ENCODE measurements at regions not wholly inside any gene's neighbourhood (a gene's known extent, or its start where the extent isn't known, plus 50 kb on each side); places are given as distances from the start of the nearest gene placed in this dataset.
A peak's percentile ranks its signal among the peaks of the same experiment; 100 is the strongest.

GRCh38 chr2:8030573-8031303, 651.1 kb upstream of the ID2 start:
- no peak for DNase-seq (ENCODE audit: low read depth, low spot score)

GRCh38 chr2:8031370-8031769, 650.5 kb upstream of the ID2 start:
- DNase-seq (ENCODE audit: low read depth, low spot score): no peak

DNA sequence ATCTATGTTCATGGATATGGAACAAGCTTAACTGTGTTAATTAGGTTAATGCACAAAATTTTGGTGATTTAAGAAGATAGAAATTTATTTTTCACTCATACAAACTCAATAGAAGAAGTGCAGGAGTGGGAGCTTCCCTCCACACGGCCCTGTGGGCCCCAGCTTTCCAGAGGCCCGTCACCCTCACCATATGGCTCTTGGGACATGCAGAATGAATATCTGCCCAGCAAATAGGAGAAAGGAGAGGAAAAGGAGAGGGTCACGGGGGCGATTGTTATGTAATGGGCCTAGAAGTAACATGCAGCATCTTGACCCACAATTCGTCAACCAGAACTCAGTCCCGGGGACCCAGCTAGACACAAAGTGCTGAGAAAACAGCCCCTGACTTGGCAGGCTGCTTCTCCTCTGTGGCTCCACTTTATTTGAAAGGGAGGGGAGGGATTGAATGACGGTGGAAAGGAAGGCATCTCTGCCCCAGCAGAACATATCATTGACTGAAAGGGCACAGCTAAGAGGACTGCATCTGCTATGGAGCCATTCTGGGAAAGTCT, 648.2 kb upstream of the ID2 start:
- no peak for DNase-seq (ENCODE audit: low read depth, low spot score)

- DNase-seq (ENCODE audit: low read depth, low spot score): no peak
Observed at GRCh38 chr2:8036366-8036765, 645.5 kb upstream of the ID2 start.

GRCh38 chr2:8039732-8040131, 642.1 kb upstream of the ID2 start:
- DNase-seq (ENCODE audit: low read depth, low spot score): no peak

DNA sequence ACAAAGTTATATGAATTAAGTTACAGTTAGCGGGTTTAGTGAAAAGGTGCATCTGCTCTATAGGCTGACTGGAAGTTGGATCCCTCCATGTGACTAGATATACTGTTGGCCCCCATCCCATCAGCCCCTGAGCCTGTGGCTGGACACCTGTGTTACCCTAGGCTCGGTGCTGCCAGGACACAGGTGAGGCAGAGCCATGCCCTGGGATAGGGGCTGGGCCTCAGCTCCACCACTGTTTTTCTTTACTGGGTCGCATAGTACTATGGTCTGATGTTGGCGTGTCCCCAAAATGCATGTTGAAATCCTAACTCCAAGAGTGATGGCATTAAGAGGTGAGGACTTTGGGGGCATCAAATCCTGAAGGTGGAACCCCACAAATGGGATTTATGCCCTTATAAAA, 638.6 kb upstream of the ID2 start:
- DNase-seq (ENCODE audit: low read depth, low spot score): no peak

GRCh38 chr2:8044046-8044594, 637.7 kb upstream of the ID2 start:
- DNase-seq (ENCODE audit: low read depth, low spot score): no peak

DNA sequence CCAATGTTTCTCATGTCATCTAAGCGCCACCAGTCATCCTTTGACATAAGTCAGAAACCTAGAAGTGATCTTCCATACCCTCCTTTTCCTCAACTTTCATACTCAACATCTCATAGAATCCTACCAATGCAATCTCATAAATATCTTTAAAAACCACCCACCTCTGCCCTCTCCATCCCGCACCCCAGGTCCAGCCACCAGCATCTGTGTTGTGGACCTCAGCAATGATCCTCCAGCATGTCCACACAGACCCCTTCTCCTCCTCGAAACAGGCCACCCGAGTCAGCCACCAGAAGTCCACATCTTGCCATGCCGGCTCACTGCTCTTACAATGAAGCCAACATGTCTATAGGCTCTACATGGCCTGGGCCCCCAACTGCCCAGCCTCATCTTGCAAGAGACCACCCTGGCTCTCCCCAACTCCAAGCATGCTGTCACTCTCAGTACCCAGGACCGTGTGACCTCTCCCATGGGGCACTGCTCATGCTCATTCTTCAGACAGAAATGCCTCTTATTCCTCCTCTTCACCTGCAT, 636.7 kb upstream of the ID2 start:
- DNase-seq (ENCODE audit: low read depth, low spot score): no peak

DNA sequence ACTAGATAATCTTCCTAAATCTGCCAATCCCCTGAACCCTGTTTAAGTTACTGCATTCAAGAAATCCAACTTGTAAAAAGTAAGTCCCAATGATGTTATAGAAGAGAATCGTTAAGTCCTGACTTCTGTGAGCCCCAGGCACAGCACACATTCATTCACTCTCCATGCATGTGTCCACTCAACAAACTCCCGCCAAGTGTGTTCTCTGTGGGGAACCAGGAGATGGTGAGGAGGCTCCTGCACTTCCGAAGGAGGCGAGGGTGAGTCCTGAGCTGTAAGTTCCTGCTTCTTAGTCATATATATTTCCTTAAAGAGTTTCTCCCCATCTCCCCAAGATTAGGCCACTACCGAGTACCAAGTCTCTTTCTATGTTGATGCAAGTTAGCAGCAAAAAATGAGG, 635.0 kb upstream of the ID2 start:
- DNase-seq (ENCODE audit: low read depth, low spot score): no peak

GRCh38 chr2:8049176-8049575, 632.7 kb upstream of the ID2 start:
- peak; percentile 6 for DNase-seq (ENCODE audit: low read depth, low spot score)

DNA sequence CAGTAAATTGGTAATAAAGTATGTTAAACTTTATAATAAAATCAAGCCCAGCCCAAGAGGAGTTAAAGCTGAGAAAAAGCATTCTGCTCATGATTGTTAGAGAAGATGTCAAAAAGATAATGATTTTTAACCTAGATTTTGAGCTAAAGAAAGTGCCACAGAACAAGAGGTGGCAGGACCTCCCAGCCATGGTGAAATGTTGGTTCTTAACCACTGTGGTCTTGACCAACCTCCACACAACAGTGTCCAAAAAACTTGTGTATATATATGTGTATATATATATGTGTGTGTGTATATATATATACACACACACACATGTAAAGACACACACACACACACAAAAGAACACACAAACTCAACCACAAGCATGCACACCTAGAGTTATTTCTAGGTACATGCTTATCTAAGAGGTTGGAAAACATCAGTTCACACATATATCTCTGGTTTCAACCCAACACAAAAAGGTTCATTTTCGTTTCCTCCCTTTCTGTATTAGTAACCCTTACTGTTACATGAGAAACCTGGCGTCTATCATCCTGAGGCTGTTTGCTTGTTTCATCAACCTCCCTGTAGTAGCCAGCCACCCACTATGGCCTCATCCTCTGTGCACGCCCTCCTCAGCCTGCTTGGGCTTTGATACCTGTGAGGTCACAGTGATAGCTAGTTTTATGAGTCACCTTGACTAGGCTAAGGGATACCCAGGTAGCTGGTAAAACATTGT, 631.8 kb upstream of the ID2 start:
- DNase-seq (ENCODE audit: low read depth, low spot score): no peak

- no peak for DNase-seq (ENCODE audit: low read depth, low spot score)
Observed at GRCh38 chr2:8053216-8053615, 628.6 kb upstream of the ID2 start.

GRCh38 chr2:8054070-8054469, 627.8 kb upstream of the ID2 start:
- DNase-seq (ENCODE audit: low read depth, low spot score): no peak

DNA sequence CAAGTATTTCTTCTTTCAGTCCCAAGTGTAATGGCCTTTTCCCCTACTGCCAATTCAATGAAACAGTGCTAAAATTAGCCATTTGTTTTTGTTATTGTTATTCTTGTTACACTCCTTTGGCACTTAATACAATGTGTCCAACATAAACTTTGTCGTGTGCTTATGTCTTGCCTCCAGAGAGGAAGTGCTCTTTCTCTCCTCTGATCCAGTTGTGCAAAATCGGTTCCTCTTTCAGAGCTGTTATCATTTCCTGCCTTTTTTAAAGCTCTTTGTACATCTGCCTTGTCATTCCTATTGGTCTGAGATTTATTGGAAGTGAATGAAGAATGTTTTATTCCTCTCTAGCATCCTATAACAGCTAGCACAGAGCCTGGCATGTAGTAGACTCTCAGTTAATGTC, 623.2 kb upstream of the ID2 start:
- no peak for DNase-seq (ENCODE audit: low read depth, low spot score)

DNA sequence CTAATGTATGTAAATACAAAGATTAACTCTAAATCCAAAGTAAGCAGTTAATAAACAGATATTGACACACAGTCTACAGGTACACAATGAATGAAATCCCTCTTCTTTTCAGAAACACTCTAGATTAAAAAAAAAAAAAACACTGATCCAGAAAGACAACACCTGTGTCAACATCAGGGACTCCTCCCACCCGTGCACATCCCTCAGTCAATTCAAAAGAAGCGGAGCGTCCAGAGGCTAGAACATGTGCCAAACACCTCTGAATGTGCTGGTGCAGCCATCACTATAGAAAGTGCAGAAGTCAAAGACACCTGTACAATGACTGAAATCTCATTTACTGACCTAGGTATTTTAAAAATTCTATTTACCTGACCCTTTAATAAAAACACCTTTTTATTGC, 622.6 kb upstream of the ID2 start:
- no peak for DNase-seq (ENCODE audit: low read depth, low spot score)

DNA sequence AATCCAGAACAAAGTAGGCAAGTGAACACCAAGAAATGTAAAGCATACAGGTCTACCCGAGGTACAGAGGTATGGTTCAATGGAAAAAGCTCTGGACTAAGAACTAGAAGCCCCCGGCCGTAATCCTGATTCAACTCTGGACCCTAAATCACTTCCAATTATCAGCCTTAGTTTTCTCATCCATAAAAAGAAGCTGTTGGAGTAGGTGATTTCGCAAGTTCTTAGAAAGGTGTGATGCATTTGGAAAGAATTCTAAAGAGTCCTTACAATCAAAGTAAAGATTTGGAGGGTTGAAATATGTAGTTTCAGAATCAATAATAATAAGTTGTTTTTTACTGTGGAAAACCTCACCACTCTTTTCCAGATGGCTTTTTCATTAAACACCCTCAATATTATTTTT, 622.1 kb upstream of the ID2 start:
- DNase-seq (ENCODE audit: low read depth, low spot score): no peak

DNA sequence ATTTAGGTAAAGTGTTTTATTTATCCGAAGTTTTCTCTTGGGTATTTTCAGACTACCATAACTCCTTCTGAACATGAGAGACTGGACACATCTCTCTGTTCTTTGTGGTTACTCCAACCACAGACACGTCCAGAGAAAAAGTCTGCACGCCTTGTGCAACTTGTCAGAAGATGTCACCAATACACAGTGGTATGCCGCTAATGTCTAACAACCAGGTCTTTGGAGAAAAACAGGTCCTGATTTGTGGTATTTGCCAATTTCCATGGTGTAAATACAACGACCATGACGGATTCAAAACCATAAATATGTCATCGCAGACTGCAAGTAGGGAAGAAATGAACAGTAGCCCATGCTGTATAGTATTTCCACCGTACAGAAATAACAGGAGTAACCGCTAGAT, 620.6 kb upstream of the ID2 start:
- DNase-seq (ENCODE audit: low read depth, low spot score): no peak

- no peak for DNase-seq (ENCODE audit: low read depth, low spot score)
Observed at GRCh38 chr2:8064603-8065002, 617.3 kb upstream of the ID2 start.

GRCh38 chr2:8065191-8065590, 616.7 kb upstream of the ID2 start:
- DNase-seq (ENCODE audit: low read depth, low spot score): no peak

- no peak for DNase-seq (ENCODE audit: low read depth, low spot score)
Observed at GRCh38 chr2:8067784-8068336, 614.0 kb upstream of the ID2 start.

DNA sequence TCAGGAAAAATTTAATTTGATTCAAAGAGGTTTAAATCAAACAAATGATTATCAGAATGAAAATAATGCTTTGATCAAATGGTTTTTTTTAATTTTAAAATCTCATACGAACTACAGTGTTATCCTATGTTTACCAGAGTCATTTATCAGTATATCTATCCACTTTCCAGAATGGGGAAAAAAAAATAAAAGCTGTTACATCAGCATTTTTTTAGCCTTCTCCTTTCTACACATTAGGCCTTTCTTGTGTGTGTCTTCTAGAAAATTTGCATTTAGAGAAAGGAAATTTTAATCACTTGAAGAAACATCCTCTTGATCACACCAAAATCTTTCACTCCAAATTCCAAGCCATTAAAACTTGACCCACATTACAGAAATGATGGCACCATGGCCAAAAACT, 608.9 kb upstream of the ID2 start:
- no peak for DNase-seq (ENCODE audit: low read depth, low spot score)

GRCh38 chr2:8073916-8074315, 607.9 kb upstream of the ID2 start:
- no peak for DNase-seq (ENCODE audit: low read depth, low spot score)

Data from ELF-1 (cell line).